Neural cell (in vitro differentiated cells): ENCODE measurements at regions not wholly inside any gene's neighbourhood (a gene's known extent, or its start where the extent isn't known, plus 50 kb on each side); places are given as distances from the start of the nearest gene placed in this dataset.

Source experiments
- H2AFZ ChIP-seq: fragments of 200-600, 300-800 bp; sonication (generic), shearing (Covaris generic); 2 replicates; pipeline ENCODE4 v1.6.0; 2014; ENCODE audit warnings: low read depth, mild to moderate bottlenecking, antibody characterized with exemption, low read length, moderate library complexity
- H3F3A ChIP-seq: fragments of 200-600 bp; shearing (Covaris generic); 2 replicates; pipeline ENCODE4 v1.6.1; 2016; ENCODE audit warnings: mild to moderate bottlenecking, moderate library complexity, mixed read lengths, antibody characterized with exemption, low read length; ENCODE audit not compliant: insufficient read depth, poor library complexity, severe bottlenecking
- H3K27ac ChIP-seq: fragments of 200-600, 300-800 bp; sonication (generic), shearing (Covaris generic); 2 replicates; pipeline ENCODE4 v1.5.1; 2014; ENCODE audit warnings: mild to moderate bottlenecking, low read length, moderate library complexity
- H3K27me3 ChIP-seq: fragments of 300-800, 200-600 bp; sonication (generic), shearing (Covaris generic); 2 replicates; pipeline ENCODE4 v1.6.0; 2014; ENCODE audit warnings: mild to moderate bottlenecking, low read depth, low read length, moderate library complexity; ENCODE audit not compliant: insufficient read depth
- H3K36me3 ChIP-seq: fragments of 300-800, 200-600 bp; sonication (generic), shearing (Covaris generic); 2 replicates; pipeline ENCODE4 v1.5.1; 2014; ENCODE audit warnings: mild to moderate bottlenecking, antibody characterized with exemption, low read length, moderate library complexity; ENCODE audit not compliant: insufficient read depth
- H3K4me2 ChIP-seq: fragments of 300-800, 200-600 bp; sonication (generic), shearing (Covaris generic); 2 replicates; pipeline ENCODE4 v1.6.0; 2014; ENCODE audit warnings: mild to moderate bottlenecking, low read length
- H3K4me3 ChIP-seq: fragments of 300-800, 200-600 bp; sonication (generic), shearing (Covaris generic); 2 replicates; pipeline ENCODE4 v1.5.1; 2014; ENCODE audit warnings: mild to moderate bottlenecking, low read length, moderate library complexity
- H3K79me2 ChIP-seq: fragments of 200-600 bp; shearing (Covaris generic); replicated peaks from 2 replicates; pipeline ENCODE4 v1.6.0; 2014; ENCODE audit warnings: mild to moderate bottlenecking, low read length, moderate library complexity; ENCODE audit not compliant: insufficient read depth
- H3K9ac ChIP-seq: fragments of 300-800, 200-600 bp; sonication (generic), shearing (Covaris generic); 2 replicates; pipeline ENCODE4 v1.6.1; 2016; ENCODE audit warnings: mild to moderate bottlenecking, low read length, mixed read lengths
- H3K9me2 ChIP-seq: fragments of 200-600 bp; shearing (Covaris generic); 2 replicates; pipeline ENCODE4 v1.6.1; 2016; ENCODE audit warnings: mild to moderate bottlenecking, low read length, mixed read lengths; ENCODE audit not compliant: insufficient read depth
- H3K9me3 ChIP-seq: fragments of 200-600, 300-800 bp; sonication (generic), shearing (Covaris generic); 2 replicates; pipeline ENCODE4 v1.6.1; 2016; ENCODE audit warnings: mild to moderate bottlenecking, mixed run types, low read length, moderate library complexity, mixed read lengths
- H4K20me1 ChIP-seq: fragments of 200-600 bp; shearing (Covaris generic); 2 replicates; pipeline ENCODE4 v1.6.1; 2016; ENCODE audit warnings: mild to moderate bottlenecking, mixed run types; ENCODE audit not compliant: insufficient read depth
- EP300 ChIP-seq: fragments of 450-650 bp; conservative IDR thresholded peaks from 2 replicates; pipeline ENCODE4 v1.6.1; 2014; ENCODE audit warnings: antibody characterized with exemption, mild to moderate bottlenecking, moderate library complexity; ENCODE audit not compliant: poor library complexity, severe bottlenecking
- EZH2 ChIP-seq: fragments of 200-600, 300-800 bp; shearing (Covaris generic), sonication (generic); IDR thresholded peaks from 2 replicates; pipeline ENCODE4 v1.6.1; 2014; ENCODE audit warnings: antibody characterized with exemption, low read length, borderline replicate concordance, mild to moderate bottlenecking; ENCODE audit not compliant: insufficient read depth, poor library complexity, severe bottlenecking
- MXI1 ChIP-seq: fragments of 450-650 bp; conservative IDR thresholded peaks from 2 replicates; pipeline ENCODE4 v1.6.1; 2014; ENCODE audit warnings: antibody characterized with exemption, mild to moderate bottlenecking; ENCODE audit not compliant: poor library complexity, severe bottlenecking
- POLR2AphosphoS5 ChIP-seq: IDR thresholded peaks from 2 replicates; pipeline ENCODE4 v1.6.1; 2012
- RAD21 ChIP-seq: fragments of 450-650 bp; conservative IDR thresholded peaks from 2 replicates; pipeline ENCODE4 v1.6.1; 2014; ENCODE audit warnings: antibody characterized with exemption, mild to moderate bottlenecking, moderate library complexity
- SMC3 ChIP-seq: fragments of 450-650 bp; conservative IDR thresholded peaks from 2 replicates; pipeline ENCODE4 v1.6.1; 2014; ENCODE audit warnings: antibody characterized with exemption, mild to moderate bottlenecking, moderate library complexity; ENCODE audit not compliant: poor library complexity
- TAF1 ChIP-seq: IDR thresholded peaks from 2 replicates; pipeline ENCODE4 v1.6.1; 2012; ENCODE audit warnings: low read depth
- TF ChIP-seq, protein P1 (sequence below): fragments of 450-650 bp; IDR thresholded peaks from 2 replicates; pipeline ENCODE4 v1.5.1; 2014; ENCODE audit warnings: antibody characterized with exemption, mild to moderate bottlenecking, moderate library complexity; ENCODE audit not compliant: poor library complexity, severe bottlenecking
- TF ChIP-seq, protein P2 (sequence below): IDR thresholded peaks from 2 replicates; pipeline ENCODE4 v1.6.1; 2012; ENCODE audit warnings: borderline replicate concordance

GRCh38 chr7:81500631-81501030, 269.2 kb downstream of the HGF start:
- no peaks in the 10 kb centered on the region for H3K27me3 ChIP-seq
- no peak overlapping the region for H2AFZ ChIP-seq
- H4K20me1 ChIP-seq = no peaks in the 10 kb centered on the region
- no peak overlapping the region for H3K4me2 ChIP-seq
- H3K79me2 ChIP-seq = no peaks in the 10 kb centered on the region
- TF ChIP-seq RAD21 (no peak), MXI1 (no peak), POLR2AphosphoS5 (no peak), SMC3 (no peak), EP300 (no peak), TAF1 (no peak), EZH2 (no peak)
- TF ChIP-seq, protein P1, sequence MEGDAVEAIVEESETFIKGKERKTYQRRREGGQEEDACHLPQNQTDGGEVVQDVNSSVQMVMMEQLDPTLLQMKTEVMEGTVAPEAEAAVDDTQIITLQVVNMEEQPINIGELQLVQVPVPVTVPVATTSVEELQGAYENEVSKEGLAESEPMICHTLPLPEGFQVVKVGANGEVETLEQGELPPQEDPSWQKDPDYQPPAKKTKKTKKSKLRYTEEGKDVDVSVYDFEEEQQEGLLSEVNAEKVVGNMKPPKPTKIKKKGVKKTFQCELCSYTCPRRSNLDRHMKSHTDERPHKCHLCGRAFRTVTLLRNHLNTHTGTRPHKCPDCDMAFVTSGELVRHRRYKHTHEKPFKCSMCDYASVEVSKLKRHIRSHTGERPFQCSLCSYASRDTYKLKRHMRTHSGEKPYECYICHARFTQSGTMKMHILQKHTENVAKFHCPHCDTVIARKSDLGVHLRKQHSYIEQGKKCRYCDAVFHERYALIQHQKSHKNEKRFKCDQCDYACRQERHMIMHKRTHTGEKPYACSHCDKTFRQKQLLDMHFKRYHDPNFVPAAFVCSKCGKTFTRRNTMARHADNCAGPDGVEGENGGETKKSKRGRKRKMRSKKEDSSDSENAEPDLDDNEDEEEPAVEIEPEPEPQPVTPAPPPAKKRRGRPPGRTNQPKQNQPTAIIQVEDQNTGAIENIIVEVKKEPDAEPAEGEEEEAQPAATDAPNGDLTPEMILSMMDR = no peak
- TF ChIP-seq, protein P2, sequence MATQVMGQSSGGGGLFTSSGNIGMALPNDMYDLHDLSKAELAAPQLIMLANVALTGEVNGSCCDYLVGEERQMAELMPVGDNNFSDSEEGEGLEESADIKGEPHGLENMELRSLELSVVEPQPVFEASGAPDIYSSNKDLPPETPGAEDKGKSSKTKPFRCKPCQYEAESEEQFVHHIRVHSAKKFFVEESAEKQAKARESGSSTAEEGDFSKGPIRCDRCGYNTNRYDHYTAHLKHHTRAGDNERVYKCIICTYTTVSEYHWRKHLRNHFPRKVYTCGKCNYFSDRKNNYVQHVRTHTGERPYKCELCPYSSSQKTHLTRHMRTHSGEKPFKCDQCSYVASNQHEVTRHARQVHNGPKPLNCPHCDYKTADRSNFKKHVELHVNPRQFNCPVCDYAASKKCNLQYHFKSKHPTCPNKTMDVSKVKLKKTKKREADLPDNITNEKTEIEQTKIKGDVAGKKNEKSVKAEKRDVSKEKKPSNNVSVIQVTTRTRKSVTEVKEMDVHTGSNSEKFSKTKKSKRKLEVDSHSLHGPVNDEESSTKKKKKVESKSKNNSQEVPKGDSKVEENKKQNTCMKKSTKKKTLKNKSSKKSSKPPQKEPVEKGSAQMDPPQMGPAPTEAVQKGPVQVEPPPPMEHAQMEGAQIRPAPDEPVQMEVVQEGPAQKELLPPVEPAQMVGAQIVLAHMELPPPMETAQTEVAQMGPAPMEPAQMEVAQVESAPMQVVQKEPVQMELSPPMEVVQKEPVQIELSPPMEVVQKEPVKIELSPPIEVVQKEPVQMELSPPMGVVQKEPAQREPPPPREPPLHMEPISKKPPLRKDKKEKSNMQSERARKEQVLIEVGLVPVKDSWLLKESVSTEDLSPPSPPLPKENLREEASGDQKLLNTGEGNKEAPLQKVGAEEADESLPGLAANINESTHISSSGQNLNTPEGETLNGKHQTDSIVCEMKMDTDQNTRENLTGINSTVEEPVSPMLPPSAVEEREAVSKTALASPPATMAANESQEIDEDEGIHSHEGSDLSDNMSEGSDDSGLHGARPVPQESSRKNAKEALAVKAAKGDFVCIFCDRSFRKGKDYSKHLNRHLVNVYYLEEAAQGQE = no peak
- no peaks in the 10 kb centered on the region for H3K36me3 ChIP-seq
- H3K9ac ChIP-seq = no peak overlapping the region
- no peaks in the 10 kb centered on the region for H3F3A ChIP-seq
- no peak overlapping the region for H3K27ac ChIP-seq
- H3K4me3 ChIP-seq = no peak overlapping the region
- no peaks in the 10 kb centered on the region for H3K9me3 ChIP-seq
- no peaks in the 10 kb centered on the region for H3K9me2 ChIP-seq

DNA sequence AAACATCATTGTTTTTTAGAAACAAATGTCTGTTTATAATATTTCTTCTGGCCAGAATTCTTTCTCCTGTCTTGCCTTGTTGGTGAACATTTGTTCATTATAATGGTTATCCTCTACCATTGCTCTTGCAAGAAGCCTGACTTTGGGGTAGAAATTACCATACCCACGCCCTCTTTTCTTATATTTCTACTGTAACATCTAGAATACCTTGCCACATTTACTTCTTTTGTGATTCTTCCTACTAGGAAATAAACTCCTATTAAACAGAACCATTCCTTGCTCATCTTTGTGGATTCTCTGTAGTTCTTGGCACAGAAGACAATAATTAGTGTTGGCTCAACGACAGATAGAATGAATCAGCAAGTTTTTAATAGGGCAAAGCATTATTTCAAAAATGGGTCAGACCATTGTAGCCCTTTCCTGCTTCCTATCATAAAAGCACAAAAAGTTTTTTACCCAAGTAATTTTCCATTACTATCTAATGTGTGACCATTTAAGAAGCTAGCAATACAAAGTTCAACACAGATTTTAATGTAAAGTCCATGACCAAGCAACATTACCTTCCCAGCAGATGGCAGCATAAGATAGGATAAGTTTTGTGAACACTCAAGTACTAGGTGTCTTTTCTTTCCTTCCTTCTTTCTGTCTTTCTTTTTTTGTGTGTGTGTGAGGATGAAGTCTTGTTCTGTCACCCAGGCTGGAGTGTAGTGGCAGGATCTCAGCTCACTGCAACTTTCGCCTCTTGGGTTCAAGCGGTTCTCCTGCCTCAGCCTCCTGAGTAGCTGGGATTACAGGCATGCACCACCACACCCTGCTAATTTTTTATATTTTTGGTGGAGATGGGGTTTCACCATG, 270.4 kb downstream of the HGF start:
- Histone ChIP-seq H3K27me3 (no peaks in the 10 kb centered on the region), H3K9me2 (no peaks in the 10 kb centered on the region), H4K20me1 (no peaks in the 10 kb centered on the region), H3K4me2 (no peak overlapping the region), H3K36me3 (no peaks in the 10 kb centered on the region), H3K27ac (no peak overlapping the region), H2AFZ (no peak overlapping the region), H3K9ac (no peak overlapping the region), H3K79me2 (no peaks in the 10 kb centered on the region), H3K4me3 (no peak overlapping the region), H3K9me3 (no peaks in the 10 kb centered on the region), H3F3A (no peaks in the 10 kb centered on the region)
- TF ChIP-seq, protein P2 = no peak
- peak; percentile 91 for TF ChIP-seq SMC3
- peak; percentile 88 for TF ChIP-seq RAD21
- TF ChIP-seq, protein P1 = peak; percentile 80
